ENCODE measurements at regions not wholly inside any gene's neighbourhood (a gene's known extent, or its start where the extent isn't known, plus 50 kb on each side); places are given as distances from the start of the nearest gene placed in this dataset.

- TF ChIP-seq, protein P1, sequence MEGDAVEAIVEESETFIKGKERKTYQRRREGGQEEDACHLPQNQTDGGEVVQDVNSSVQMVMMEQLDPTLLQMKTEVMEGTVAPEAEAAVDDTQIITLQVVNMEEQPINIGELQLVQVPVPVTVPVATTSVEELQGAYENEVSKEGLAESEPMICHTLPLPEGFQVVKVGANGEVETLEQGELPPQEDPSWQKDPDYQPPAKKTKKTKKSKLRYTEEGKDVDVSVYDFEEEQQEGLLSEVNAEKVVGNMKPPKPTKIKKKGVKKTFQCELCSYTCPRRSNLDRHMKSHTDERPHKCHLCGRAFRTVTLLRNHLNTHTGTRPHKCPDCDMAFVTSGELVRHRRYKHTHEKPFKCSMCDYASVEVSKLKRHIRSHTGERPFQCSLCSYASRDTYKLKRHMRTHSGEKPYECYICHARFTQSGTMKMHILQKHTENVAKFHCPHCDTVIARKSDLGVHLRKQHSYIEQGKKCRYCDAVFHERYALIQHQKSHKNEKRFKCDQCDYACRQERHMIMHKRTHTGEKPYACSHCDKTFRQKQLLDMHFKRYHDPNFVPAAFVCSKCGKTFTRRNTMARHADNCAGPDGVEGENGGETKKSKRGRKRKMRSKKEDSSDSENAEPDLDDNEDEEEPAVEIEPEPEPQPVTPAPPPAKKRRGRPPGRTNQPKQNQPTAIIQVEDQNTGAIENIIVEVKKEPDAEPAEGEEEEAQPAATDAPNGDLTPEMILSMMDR (IDR thresholded peaks at IDR 0.05; ENCODE audit: low read length) = no peak
- TF ChIP-seq EZH2 (optimal IDR thresholded peaks at IDR 0.05; ENCODE audit: low read depth, low read length) = no peak
These were observed 309.9 kb upstream of the ASIC2 start for GRCh38 chr17:33602981-33603380.

Data from MM.1S (cell line).